GM10266 (cell line): ENCODE measurements at regions not wholly inside any gene's neighbourhood (a gene's known extent, or its start where the extent isn't known, plus 50 kb on each side); places are given as distances from the start of the nearest gene placed in this dataset.

Source experiments
- DNase-seq: peaks from one replicate; pipeline ENCODE4 v3.0.0; 2012; ENCODE audit errors: extremely low spot score
- TF ChIP-seq, protein P1 (sequence below): IDR thresholded peaks from 2 replicates; pipeline ENCODE4 v1.5.1; 2012; ENCODE audit warnings: mild to moderate bottlenecking, low read depth; ENCODE audit not compliant: control insufficient read depth, insufficient read depth; ENCODE audit errors: missing control alignments

DNA sequence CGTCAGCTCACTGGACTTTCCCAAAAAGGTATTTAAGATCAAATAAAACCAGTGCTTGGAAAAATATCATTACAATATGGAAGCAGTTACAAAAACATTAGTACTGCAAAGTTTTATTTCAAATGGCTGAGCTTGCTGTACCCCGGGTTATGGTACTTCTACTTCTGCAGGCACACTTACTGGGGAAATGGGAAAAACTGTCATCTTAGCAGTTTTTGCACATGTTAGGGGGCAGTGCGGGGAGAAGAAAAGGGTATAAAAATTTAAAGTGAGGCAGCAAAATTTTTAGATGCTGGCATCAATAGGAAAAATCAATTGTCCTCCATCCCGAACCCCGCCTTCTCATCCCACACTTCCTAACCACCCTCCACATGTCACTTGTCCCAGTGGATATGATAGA is 133.4 kb downstream of the ATG4C start:
- DNase-seq, result no peak
- TF ChIP-seq, protein P1, sequence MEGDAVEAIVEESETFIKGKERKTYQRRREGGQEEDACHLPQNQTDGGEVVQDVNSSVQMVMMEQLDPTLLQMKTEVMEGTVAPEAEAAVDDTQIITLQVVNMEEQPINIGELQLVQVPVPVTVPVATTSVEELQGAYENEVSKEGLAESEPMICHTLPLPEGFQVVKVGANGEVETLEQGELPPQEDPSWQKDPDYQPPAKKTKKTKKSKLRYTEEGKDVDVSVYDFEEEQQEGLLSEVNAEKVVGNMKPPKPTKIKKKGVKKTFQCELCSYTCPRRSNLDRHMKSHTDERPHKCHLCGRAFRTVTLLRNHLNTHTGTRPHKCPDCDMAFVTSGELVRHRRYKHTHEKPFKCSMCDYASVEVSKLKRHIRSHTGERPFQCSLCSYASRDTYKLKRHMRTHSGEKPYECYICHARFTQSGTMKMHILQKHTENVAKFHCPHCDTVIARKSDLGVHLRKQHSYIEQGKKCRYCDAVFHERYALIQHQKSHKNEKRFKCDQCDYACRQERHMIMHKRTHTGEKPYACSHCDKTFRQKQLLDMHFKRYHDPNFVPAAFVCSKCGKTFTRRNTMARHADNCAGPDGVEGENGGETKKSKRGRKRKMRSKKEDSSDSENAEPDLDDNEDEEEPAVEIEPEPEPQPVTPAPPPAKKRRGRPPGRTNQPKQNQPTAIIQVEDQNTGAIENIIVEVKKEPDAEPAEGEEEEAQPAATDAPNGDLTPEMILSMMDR, result no peak

DNA sequence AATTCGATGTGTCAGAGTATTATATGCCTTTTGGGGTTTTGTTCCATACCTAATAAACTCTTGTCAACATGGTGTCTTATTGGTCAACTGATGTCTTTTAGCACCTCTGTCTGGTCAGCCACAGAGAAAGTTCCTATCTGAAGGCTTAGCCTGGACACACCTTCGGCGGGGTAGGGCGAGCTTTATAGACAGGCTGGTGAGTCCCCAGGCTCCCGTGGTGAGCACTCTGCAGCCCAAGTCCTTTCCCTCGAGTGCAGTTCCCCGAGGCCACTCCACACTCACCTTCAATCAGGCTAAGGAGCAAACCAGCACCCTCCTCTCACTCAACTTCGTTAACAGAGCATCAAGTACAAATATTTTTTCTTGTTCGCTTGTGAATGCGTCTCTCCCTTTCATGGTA is 133.9 kb downstream of the ATG4C start:
- TF ChIP-seq, protein P1, result no peak
- DNase-seq, result no peak

DNA sequence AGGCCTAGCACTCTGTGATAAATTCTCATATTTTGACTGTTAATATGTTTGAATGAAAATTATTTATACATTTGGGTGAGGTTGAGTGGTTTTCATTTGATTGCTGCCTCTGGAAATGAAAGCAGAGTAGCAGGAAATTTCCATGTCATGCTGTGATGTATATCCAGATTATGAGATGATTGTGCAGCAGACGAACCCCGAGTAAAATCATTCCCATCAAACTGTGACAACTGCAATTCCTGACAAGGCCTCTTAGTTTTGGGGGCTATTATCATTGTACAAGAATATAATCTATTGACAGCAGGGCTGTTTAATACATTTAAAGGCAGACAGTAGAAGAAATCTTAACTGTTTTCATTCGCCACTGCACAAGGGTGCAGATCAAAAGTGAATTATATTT is 134.8 kb downstream of the ATG4C start:
- DNase-seq, result no peak

GRCh38 chr1:62922006-62922405 is 138.1 kb downstream of the ATG4C start:
- TF ChIP-seq, protein P1, result no peak
- DNase-seq, result no peak

More for the DNA sequence above, 134.8 kb downstream of the ATG4C start:
- TF ChIP-seq, protein P1, result no peak

- DNase-seq, result no peak
- TF ChIP-seq, protein P1, result no peak
These were observed 141.3 kb downstream of the ATG4C start for GRCh38 chr1:62924983-62925790.

DNA sequence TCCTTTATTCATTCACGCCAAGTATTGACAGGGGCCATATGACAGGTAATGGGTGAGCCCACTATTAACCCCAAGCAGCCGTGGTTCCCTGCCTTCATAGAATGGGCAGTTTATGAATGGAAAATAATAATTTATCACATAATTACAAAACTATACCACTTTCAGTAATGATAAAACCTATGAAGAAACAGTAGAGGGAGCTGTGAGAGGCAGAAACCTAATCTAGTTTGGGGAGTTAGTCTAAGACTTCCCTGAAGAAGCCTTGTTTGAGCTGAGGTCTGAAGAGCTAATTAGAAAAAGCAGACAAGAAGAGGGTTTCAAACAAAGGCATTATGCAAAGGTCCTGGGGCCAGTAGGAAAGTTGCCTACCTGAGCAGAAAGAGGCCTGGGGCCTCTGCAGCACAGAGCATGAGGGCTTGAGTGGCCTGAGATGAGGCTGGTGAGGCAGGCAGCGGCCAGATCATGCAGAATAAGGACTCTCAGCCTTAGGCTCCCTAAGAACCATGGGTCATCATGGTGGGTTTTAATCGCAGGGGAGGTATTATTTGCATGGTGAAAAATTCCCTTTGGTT is 142.8 kb downstream of the ATG4C start:
- TF ChIP-seq, protein P1, result no peak
- no peak for DNase-seq

GRCh38 chr1:62928885-62929284 is 145.0 kb downstream of the ATG4C start:
- DNase-seq, result no peak

More at GRCh38 chr1:62928885-62929284, 145.0 kb downstream of the ATG4C start:
- TF ChIP-seq, protein P1, result no peak
